Natural killer cell (primary cell): ENCODE measurements at regions not wholly inside any gene's neighbourhood (a gene's known extent, or its start where the extent isn't known, plus 50 kb on each side); places are given as distances from the start of the nearest gene placed in this dataset.

ENCODE experiments used
- ATAC-seq, 3 donors: fragments of 150-1000 bp in 2 of 3; fragments of 200-7000 bp in 1 of 3; cut with Tn5 transposase; 1 replicate in 1 of 3; 2 replicates in 2 of 3; pipeline ENCODE4 v1.10.0; 2021; ENCODE audit warnings: mild to moderate bottlenecking in 2 of 3, moderate library complexity in 2 of 3
- DNase-seq, 2 donors: peaks; one replicate each; pipeline versions ENCODE4 v3.0.0 to v3.0.0-alpha.2; 2013 to 2021; ENCODE audit warnings: mixed read lengths in 1 of 2
- H3K27ac ChIP-seq: one replicate; pipeline ENCODE4 v1.5.1; 2013; ENCODE audit warnings: mild to moderate bottlenecking, low read length
- H3K27me3 ChIP-seq: one replicate; pipeline ENCODE4 v1.6.1; 2013; ENCODE audit warnings: low read length; ENCODE audit not compliant: control insufficient read depth, insufficient read depth
- H3K36me3 ChIP-seq: one replicate; pipeline ENCODE4 v1.6.1; 2013; ENCODE audit warnings: low read length; ENCODE audit not compliant: control insufficient read depth, insufficient read depth
- H3K4me1 ChIP-seq: one replicate; pipeline ENCODE4 v1.6.1; 2013; ENCODE audit warnings: low read length; ENCODE audit not compliant: control insufficient read depth, insufficient read depth
- H3K4me3 ChIP-seq: one replicate; pipeline ENCODE4 v1.5.1; 2013; ENCODE audit warnings: low read length
- H3K9me3 ChIP-seq: one replicate; pipeline ENCODE4 v1.6.1; 2013; ENCODE audit warnings: low read length; ENCODE audit not compliant: control insufficient read depth, insufficient read depth
- H3K27ac Mint-ChIP-seq, 2 donors: one replicate each; pipeline ENCODE4 v1.8.0; 2022; ENCODE audit warnings: mild to moderate bottlenecking in 2 of 2, mixed read lengths in 2 of 2, moderate library complexity in 1 of 2
- H3K27me3 Mint-ChIP-seq, 2 donors: one replicate each; pipeline ENCODE4 v1.8.0; 2022; ENCODE audit warnings: low read depth in 2 of 2, mixed read lengths in 2 of 2
- H3K36me3 Mint-ChIP-seq: one replicate; pipeline ENCODE4 v1.8.0; 2022; ENCODE audit warnings: mixed read lengths
- H3K4me1 Mint-ChIP-seq, 2 donors: one replicate each; pipeline ENCODE4 v1.8.0; 2022; ENCODE audit warnings: mixed read lengths in 2 of 2
- H3K4me3 Mint-ChIP-seq: one replicate; pipeline ENCODE4 v1.8.0; 2022; ENCODE audit warnings: mild to moderate bottlenecking, moderate library complexity, mixed read lengths
- H3K9me3 Mint-ChIP-seq, 2 donors: one replicate each; pipeline ENCODE4 v1.8.0; 2022; ENCODE audit warnings: mixed read lengths in 2 of 2
- CTCF ChIP-seq: fragments of 200-600 bp; IDR thresholded peaks from one replicate; pipeline ENCODE4 v1.8.0; 2022; ENCODE audit warnings: antibody characterized with exemption
- WGBS: methylation state at CpG from one replicate; pipeline ENCODE4 v1.1.7; 2013; ENCODE audit warnings: missing lambda C conversion rate; ENCODE audit not compliant: insufficient coverage; 5-methylcytosine and 5-hydroxymethylcytosine counted together
- intact Hi-C: fragments of 100-400 bp; cut with micrococcal nuclease; formaldehyde crosslinking; loops from one replicate; pipeline ENCODE4 v1.14.2; 2022

GRCh38 chr6:163926642-163927041 is 512.1 kb downstream of the QKI start:
- Histone ChIP-seq H3K27me3 (no peaks in the 10 kb centered on the region), H3K36me3 (no peaks in the 10 kb centered on the region), H3K27ac (no peak overlapping the region), H3K4me3 (no peak overlapping the region), H3K9me3 (no peaks in the 10 kb centered on the region), H3K4me1 (no peaks in the 10 kb centered on the region)
- ATAC-seq = no peak
- no peak for DNase-seq
- Mint-ChIP-seq H3K27me3 (no peaks in the 10 kb centered on the region), H3K36me3 (no peaks in the 10 kb centered on the region), H3K27ac (no peak overlapping the region), H3K4me1 (no peaks in the 10 kb centered on the region), H3K9me3 (no peaks in the 10 kb centered on the region), H3K4me3 (no peak overlapping the region)
- no peak for TF ChIP-seq CTCF
- intact Hi-C loops = no loop called here
- whole genome bisulfite sequencing = 91% methylated on average over 7 of the region's 7 CpGs

- Histone ChIP-seq H3K4me3 (no peak overlapping the region), H3K9me3 (no peaks in the 10 kb centered on the region), H3K27me3 (no peaks in the 10 kb centered on the region), H3K27ac (no peak overlapping the region), H3K36me3 (no peaks in the 10 kb centered on the region), H3K4me1 (no peaks in the 10 kb centered on the region)
- Mint-ChIP-seq H3K4me3 (no peak overlapping the region), H3K27me3 (peaks cover 0 to 1% of the 10 kb centered on the region in 2 donors), H3K9me3 (no peaks in the 10 kb centered on the region), H3K27ac (no peak overlapping the region), H3K36me3 (no peaks in the 10 kb centered on the region), H3K4me1 (no peaks in the 10 kb centered on the region)
- intact Hi-C loops = no loop called here
- no peak for TF ChIP-seq CTCF
- DNase-seq (no peak), ATAC-seq (no peak)
- 85% methylated on average over 5 of the region's 5 CpGs for WGBS
Measured at GRCh38 chr6:163925839-163926238, 511.3 kb downstream of the QKI start.

GRCh38 chr6:163923658-163924411 is 509.3 kb downstream of the QKI start:
- H3K9me3 Mint-ChIP-seq = no peaks in the 10 kb centered on the region

More at GRCh38 chr6:163923658-163924411, 509.3 kb downstream of the QKI start:
- H3K9me3 ChIP-seq = no peaks in the 10 kb centered on the region
- TF ChIP-seq CTCF = no peak
- no peaks in the 10 kb centered on the region for H3K4me1 ChIP-seq
- DNase-seq (no peak), ATAC-seq (no peak)
- 90% methylated on average over 15 of the region's 15 CpGs for WGBS
- H3K27me3 ChIP-seq = no peaks in the 10 kb centered on the region
- no peaks in the 10 kb centered on the region for H3K36me3 ChIP-seq
- H3K27ac ChIP-seq = no peak overlapping the region
- intact Hi-C loops = no loop called here
- no peak overlapping the region for H3K4me3 Mint-ChIP-seq
- H3K27ac Mint-ChIP-seq = no peak overlapping the region
- no peak overlapping the region for H3K4me3 ChIP-seq
- peaks cover 4 to 12% of the 10 kb centered on the region in 2 donors for H3K27me3 Mint-ChIP-seq
- no peaks in the 10 kb centered on the region for H3K4me1 Mint-ChIP-seq
- no peaks in the 10 kb centered on the region for H3K36me3 Mint-ChIP-seq
